ENCODE measurements at regions not wholly inside any gene's neighbourhood (a gene's known extent, or its start where the extent isn't known, plus 50 kb on each side); places are given as distances from the start of the nearest gene placed in this dataset.

GRCh38 chr2:39501412-39501811 is 64.3 kb upstream of the MAP4K3 start:
- TF ChIP-seq CTCF (IDR thresholded peaks at IDR 0.05; ENCODE audit: low read depth, low read length, missing input control) (no peak), GABPA (IDR thresholded peaks at IDR 0.05 in 1 of 2, conservative IDR thresholded peaks at IDR 0.05 in 1 of 2) (no peak), REST (IDR thresholded peaks at IDR 0.05) (no peak), EGR1 (IDR thresholded peaks at IDR 0.05; ENCODE audit: low read depth in 2 of 2) (no peak), YY1 (IDR thresholded peaks at IDR 0.05) (no peak), TAF1 (conservative IDR thresholded peaks at IDR 0.05) (no peak), ZBTB33 (IDR thresholded peaks at IDR 0.05) (no peak), NR2F2 (IDR thresholded peaks at IDR 0.05) (no peak), MAX (IDR thresholded peaks at IDR 0.05) (no peak), JUND (IDR thresholded peaks at IDR 0.05) (no peak), ATF3 (IDR thresholded peaks at IDR 0.05) (no peak), HNF4G (IDR thresholded peaks at IDR 0.05) (no peak), RAD21 (IDR thresholded peaks at IDR 0.05) (no peak)
